ENCODE measurements at regions not wholly inside any gene's neighbourhood (a gene's known extent, or its start where the extent isn't known, plus 50 kb on each side); places are given as distances from the start of the nearest gene placed in this dataset.

GRCh38 chr2:150971910-150972309 is 289.8 kb downstream of the RBM43 start:
- no peak for DNase-seq

GRCh38 chr2:150963336-150963735 is 298.3 kb downstream of the RBM43 start:
- no peak for DNase-seq

- no peak for DNase-seq
Measured at GRCh38 chr2:150955231-150955630, 306.4 kb downstream of the RBM43 start.

- DNase-seq = no peak
Measured at GRCh38 chr2:150946831-150947230, 314.8 kb downstream of the RBM43 start.

- DNase-seq = no peak
Measured at GRCh38 chr2:150944315-150944714, 317.3 kb downstream of the RBM43 start.

GRCh38 chr2:150939087-150939486 is 322.6 kb downstream of the RBM43 start:
- DNase-seq = no peak

GRCh38 chr2:150938527-150938926 is 323.1 kb downstream of the RBM43 start:
- DNase-seq = no peak

GRCh38 chr2:150937030-150937429 is 324.6 kb downstream of the RBM43 start:
- no peak for DNase-seq

- no peak for DNase-seq
Measured at GRCh38 chr2:150931451-150931850, 330.2 kb downstream of the RBM43 start.

- no peak for DNase-seq
Measured at GRCh38 chr2:150925611-150926010, 336.1 kb downstream of the RBM43 start.

- no peak for DNase-seq
Measured at GRCh38 chr2:150924878-150925277, 336.8 kb downstream of the RBM43 start.

GRCh38 chr2:150919901-150920300 is 341.8 kb downstream of the RBM43 start:
- DNase-seq = no peak

- no peak for DNase-seq
Measured at GRCh38 chr2:150917961-150918713, 343.5 kb downstream of the RBM43 start.

GRCh38 chr2:150916467-150917396 is 344.9 kb downstream of the RBM43 start:
- DNase-seq = no peak

GRCh38 chr2:150911766-150912280 is 349.8 kb downstream of the RBM43 start:
- DNase-seq = no peak

- no peak for DNase-seq
Measured at GRCh38 chr2:150909613-150910012, 352.1 kb downstream of the RBM43 start.

- DNase-seq = no peak
Measured at GRCh38 chr2:150909090-150909489, 352.6 kb downstream of the RBM43 start.

GRCh38 chr2:150907466-150907865 is 354.2 kb downstream of the RBM43 start:
- DNase-seq = no peak

GRCh38 chr2:150903461-150903860 is 358.2 kb downstream of the RBM43 start:
- no peak for DNase-seq

GRCh38 chr2:150903055-150903454 is 358.6 kb downstream of the RBM43 start:
- no peak for DNase-seq

- DNase-seq = no peak
Measured at GRCh38 chr2:150900913-150901312, 360.8 kb downstream of the RBM43 start.

GRCh38 chr2:150895968-150896367 is 365.7 kb downstream of the RBM43 start:
- no peak for DNase-seq

- no peak for DNase-seq
Measured at GRCh38 chr2:150889141-150889540, 372.5 kb downstream of the RBM43 start.

- no peak for DNase-seq
Measured at GRCh38 chr2:150888337-150888736, 373.3 kb downstream of the RBM43 start.
